ENCODE measurements at regions not wholly inside any gene's neighbourhood (a gene's known extent, or its start where the extent isn't known, plus 50 kb on each side); places are given as distances from the start of the nearest gene placed in this dataset.

DNA sequence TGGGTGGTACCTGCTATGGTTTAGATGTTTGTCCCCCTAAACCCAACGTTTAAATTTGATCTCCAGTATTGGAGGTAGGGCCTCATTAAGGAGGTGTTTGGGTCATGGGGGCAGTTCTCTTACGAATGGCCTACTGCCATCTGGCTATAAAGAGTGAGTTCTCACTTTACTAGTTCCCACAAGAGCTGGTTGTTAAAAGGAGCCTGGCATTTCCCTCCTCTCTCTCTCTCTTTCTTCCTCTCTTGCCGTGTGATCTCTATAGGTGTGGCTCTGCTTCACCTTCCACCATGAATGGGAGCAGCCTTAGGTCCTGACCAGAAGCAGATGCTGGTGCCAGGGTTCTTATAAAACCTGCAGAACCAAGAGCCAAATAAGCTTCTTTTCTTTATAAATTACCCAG is 193.2 kb upstream of the CDH6 start:
- DNase-seq (ENCODE audit: low spot score) = no peak
- Histone ChIP-seq H3K9me2 (ENCODE audit: insufficient read depth, low read length) (no peaks in the 10 kb centered on the region), H3K79me2 (ENCODE audit: insufficient read depth, low read depth, low read length) (no peaks in the 10 kb centered on the region), H3K9me3 (ENCODE audit: low read length) (no peaks in the 10 kb centered on the region), H3K36me3 (ENCODE audit: insufficient read depth, low read length) (no peaks in the 10 kb centered on the region), H3K4me1 (ENCODE audit: insufficient read depth, low read length, poor library complexity, severe bottlenecking) (no peaks in the 10 kb centered on the region), H4K20me1 (ENCODE audit: insufficient read depth, low read length) (no peaks in the 10 kb centered on the region), H3K27ac (ENCODE audit: low read depth, low read length, poor library complexity, severe bottlenecking) (no peak overlapping the region), H3K4me2 (ENCODE audit: low read length) (no peak overlapping the region), H3K4me3 (ENCODE audit: low read depth, low read length, poor library complexity, severe bottlenecking) (no peak overlapping the region), H2AFZ (ENCODE audit: low read length) (no peak overlapping the region)
- no peak for TF ChIP-seq EZH2phosphoT487 (IDR thresholded peaks at IDR 0.05; ENCODE audit: borderline replicate concordance, low read depth, low read length)
- CTCF ChIA-PET (ENCODE audit: unreplicated experiment) = no interaction called here
- BruUV-seq (replicated peaks) = no TSS peak
- intact Hi-C loops (cut with micrococcal nuclease; ENCODE audit: unreplicated experiment) = no loop called here
- POLR2A ChIA-PET = no interaction called here

DNA sequence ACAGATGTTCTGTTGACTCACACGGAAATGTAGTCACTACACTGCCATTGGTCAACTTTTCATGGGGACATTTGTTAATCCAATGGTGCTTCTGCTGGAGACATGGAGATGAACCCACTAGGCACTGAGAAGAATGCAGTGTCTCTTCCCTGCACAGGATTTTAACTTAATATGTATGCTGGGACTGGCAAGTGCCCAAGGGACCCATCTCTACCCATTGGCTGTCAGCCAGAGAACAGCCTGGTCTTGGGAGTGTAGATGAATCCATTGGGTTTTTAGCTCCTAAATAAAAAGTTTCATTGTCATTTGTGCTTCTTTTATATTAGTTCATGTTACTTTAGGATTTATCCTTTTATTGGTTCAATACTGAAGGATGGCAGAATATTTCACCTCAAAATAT is 195.8 kb upstream of the CDH6 start:
- POLR2A ChIA-PET = interaction anchor here (0.7 to 0.8 kb wide), 3 partner anchors 17 to 324 kb away, joined by 3 to 10 read pairs (median 4); no protein-coding TSS in a partner anchor
- intact Hi-C loops (cut with micrococcal nuclease; ENCODE audit: unreplicated experiment) = no loop called here
- Histone ChIP-seq H3K27ac (ENCODE audit: low read depth, low read length, poor library complexity, severe bottlenecking) (no peak overlapping the region), H3K79me2 (ENCODE audit: insufficient read depth, low read depth, low read length) (no peaks in the 10 kb centered on the region), H3K9me2 (ENCODE audit: insufficient read depth, low read length) (no peaks in the 10 kb centered on the region), H3K4me2 (ENCODE audit: low read length) (no peak overlapping the region), H4K20me1 (ENCODE audit: insufficient read depth, low read length) (no peaks in the 10 kb centered on the region), H3K4me3 (ENCODE audit: low read depth, low read length, poor library complexity, severe bottlenecking) (no peak overlapping the region), H2AFZ (ENCODE audit: low read length) (no peak overlapping the region), H3K4me1 (ENCODE audit: insufficient read depth, low read length, poor library complexity, severe bottlenecking) (no peaks in the 10 kb centered on the region), H3K36me3 (ENCODE audit: insufficient read depth, low read length) (no peaks in the 10 kb centered on the region), H3K9me3 (ENCODE audit: low read length) (no peaks in the 10 kb centered on the region)
- DNase-seq (ENCODE audit: low spot score) = no peak
- no TSS peak for BruUV-seq (replicated peaks)
- CTCF ChIA-PET (ENCODE audit: unreplicated experiment) = no interaction called here
- TF ChIP-seq, protein P1, sequence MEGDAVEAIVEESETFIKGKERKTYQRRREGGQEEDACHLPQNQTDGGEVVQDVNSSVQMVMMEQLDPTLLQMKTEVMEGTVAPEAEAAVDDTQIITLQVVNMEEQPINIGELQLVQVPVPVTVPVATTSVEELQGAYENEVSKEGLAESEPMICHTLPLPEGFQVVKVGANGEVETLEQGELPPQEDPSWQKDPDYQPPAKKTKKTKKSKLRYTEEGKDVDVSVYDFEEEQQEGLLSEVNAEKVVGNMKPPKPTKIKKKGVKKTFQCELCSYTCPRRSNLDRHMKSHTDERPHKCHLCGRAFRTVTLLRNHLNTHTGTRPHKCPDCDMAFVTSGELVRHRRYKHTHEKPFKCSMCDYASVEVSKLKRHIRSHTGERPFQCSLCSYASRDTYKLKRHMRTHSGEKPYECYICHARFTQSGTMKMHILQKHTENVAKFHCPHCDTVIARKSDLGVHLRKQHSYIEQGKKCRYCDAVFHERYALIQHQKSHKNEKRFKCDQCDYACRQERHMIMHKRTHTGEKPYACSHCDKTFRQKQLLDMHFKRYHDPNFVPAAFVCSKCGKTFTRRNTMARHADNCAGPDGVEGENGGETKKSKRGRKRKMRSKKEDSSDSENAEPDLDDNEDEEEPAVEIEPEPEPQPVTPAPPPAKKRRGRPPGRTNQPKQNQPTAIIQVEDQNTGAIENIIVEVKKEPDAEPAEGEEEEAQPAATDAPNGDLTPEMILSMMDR (conservative IDR thresholded peaks at IDR 0.05; ENCODE audit: low read length) = no peak
- TF ChIP-seq EZH2phosphoT487 (IDR thresholded peaks at IDR 0.05; ENCODE audit: borderline replicate concordance, low read depth, low read length) = no peak

DNA sequence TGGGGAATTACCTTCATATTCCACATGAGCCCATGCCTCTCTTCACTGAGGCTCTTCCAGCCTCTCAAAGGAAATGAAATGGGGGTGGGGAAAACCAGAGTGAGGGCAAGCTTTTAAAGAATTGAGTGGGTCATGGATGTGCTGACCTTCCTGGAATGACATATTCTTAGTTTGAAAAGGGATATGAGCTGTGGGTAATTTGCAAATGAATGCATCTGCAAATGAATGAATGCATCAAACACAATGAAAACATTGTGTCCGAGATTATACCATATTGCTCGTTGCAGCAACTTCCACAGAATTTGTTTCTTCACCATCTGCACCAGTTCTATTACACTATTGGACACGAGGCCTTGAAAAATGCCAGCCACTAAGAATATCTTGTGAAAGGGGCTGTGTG is 198.6 kb upstream of the CDH6 start:
- no peak overlapping the region for H3K4me3 ChIP-seq (ENCODE audit: low read depth, low read length, poor library complexity, severe bottlenecking)
- H3K9me3 ChIP-seq (ENCODE audit: low read length) = no peaks in the 10 kb centered on the region
- BruUV-seq (replicated peaks) = no TSS peak
- no peak overlapping the region for H2AFZ ChIP-seq (ENCODE audit: low read length)
- ChIA-PET CTCF (ENCODE audit: unreplicated experiment) (no interaction called here), POLR2A (no interaction called here)
- no peaks in the 10 kb centered on the region for H3K9me2 ChIP-seq (ENCODE audit: insufficient read depth, low read length)
- no peaks in the 10 kb centered on the region for H4K20me1 ChIP-seq (ENCODE audit: insufficient read depth, low read length)
- H3K79me2 ChIP-seq (ENCODE audit: insufficient read depth, low read depth, low read length) = no peaks in the 10 kb centered on the region
- no peak overlapping the region for H3K4me2 ChIP-seq (ENCODE audit: low read length)
- intact Hi-C loops (cut with micrococcal nuclease; ENCODE audit: unreplicated experiment) = no loop called here
- H3K27ac ChIP-seq (ENCODE audit: low read depth, low read length, poor library complexity, severe bottlenecking) = no peak overlapping the region
- no peaks in the 10 kb centered on the region for H3K4me1 ChIP-seq (ENCODE audit: insufficient read depth, low read length, poor library complexity, severe bottlenecking)
- TF ChIP-seq, protein P1 (conservative IDR thresholded peaks at IDR 0.05; ENCODE audit: low read length) = no peak
- DNase-seq (ENCODE audit: low spot score) = no peak
- H3K36me3 ChIP-seq (ENCODE audit: insufficient read depth, low read length) = no peaks in the 10 kb centered on the region

Data from OCI-LY7 (cell line).